OCI-LY7 (cell line): ENCODE measurements at regions not wholly inside any gene's neighbourhood (a gene's known extent, or its start where the extent isn't known, plus 50 kb on each side); places are given as distances from the start of the nearest gene placed in this dataset.

Experiments used
- BruUV-seq: library from RNA; stranded (reverse); fragments of 400-500 nt; replicated peaks from 2 replicates; lab custom pipeline; 2021; lab: Mats Ljungman, UMichigan
- CTCF ChIA-PET: fragments of 300-600 bp; sonication (Branson Sonifier 250); formaldehyde crosslinking; loops from one replicate; lab custom pipeline; 2022; ENCODE audit warnings: antibody characterized with exemption; ENCODE audit not compliant: unreplicated experiment; lab: Charles Lee
- POLR2A ChIA-PET: fragments of 300-600 bp; sonication (Branson Sonifier 250); formaldehyde crosslinking; loops from one replicate; lab custom pipeline; 2022; ENCODE audit warnings: antibody characterized with exemption; lab: Charles Lee
- DNase-seq: peaks from one replicate; pipeline ENCODE4 v3.0.0-alpha.2; 2015; ENCODE audit warnings: low spot score
- H2AFZ ChIP-seq: fragments of 200-600 bp; sonication (generic), shearing (Covaris generic); 2 replicates; pipeline ENCODE4 v1.6.1; 2014; ENCODE audit warnings: mild to moderate bottlenecking, antibody characterized with exemption, low read length, moderate library complexity
- H3K27ac ChIP-seq: fragments of 200-600 bp; sonication (generic); 2 replicates; pipeline ENCODE4 v1.5.1; 2014; ENCODE audit warnings: mixed run types, low read depth, mild to moderate bottlenecking, moderate library complexity, low read length, inconsistent platforms; ENCODE audit not compliant: poor library complexity, severe bottlenecking
- H3K36me3 ChIP-seq: fragments of 200-600 bp; sonication (generic); 2 replicates; pipeline ENCODE4 v1.6.1; 2014; ENCODE audit warnings: mild to moderate bottlenecking, antibody characterized with exemption, low read length, moderate library complexity, mixed read lengths; ENCODE audit not compliant: insufficient read depth
- H3K4me1 ChIP-seq: fragments of 200-600 bp; sonication (generic); 2 replicates; pipeline ENCODE4 v1.5.1; 2014; ENCODE audit warnings: mild to moderate bottlenecking, low read length; ENCODE audit not compliant: insufficient read depth, poor library complexity, severe bottlenecking
- H3K4me2 ChIP-seq: fragments of 200-600 bp; sonication (generic); 2 replicates; pipeline ENCODE4 v1.6.1; 2014; ENCODE audit warnings: mild to moderate bottlenecking, low read length
- H3K4me3 ChIP-seq: fragments of 200-600 bp; sonication (generic); 2 replicates; pipeline ENCODE4 v1.5.1; 2014; ENCODE audit warnings: mild to moderate bottlenecking, low read depth, low read length; ENCODE audit not compliant: poor library complexity, severe bottlenecking
- H3K79me2 ChIP-seq: fragments of 200-600 bp; sonication (generic); 2 replicates; pipeline ENCODE4 v1.6.1; 2016; ENCODE audit warnings: low read depth, mild to moderate bottlenecking, low read length, moderate library complexity, mixed read lengths; ENCODE audit not compliant: insufficient read depth
- H3K9me2 ChIP-seq: fragments of 200-600 bp; sonication (generic); 2 replicates; pipeline ENCODE4 v1.6.1; 2016; ENCODE audit warnings: mild to moderate bottlenecking, low read length, mixed read lengths; ENCODE audit not compliant: insufficient read depth
- H3K9me3 ChIP-seq: fragments of 200-600 bp; sonication (generic); 2 replicates; pipeline ENCODE4 v1.6.1; 2014; ENCODE audit warnings: mild to moderate bottlenecking, mixed run types, low read length, mixed read lengths
- H4K20me1 ChIP-seq: fragments of 200-600 bp; sonication (generic); 2 replicates; pipeline ENCODE4 v1.6.1; 2014; ENCODE audit warnings: mild to moderate bottlenecking, antibody characterized with exemption, low read length, moderate library complexity, mixed read lengths; ENCODE audit not compliant: insufficient read depth
- CTCF ChIP-seq: fragments of 200-600 bp; sonication (generic); conservative IDR thresholded peaks from 2 replicates; pipeline ENCODE4 v1.5.1; 2014; ENCODE audit warnings: mild to moderate bottlenecking, antibody characterized with exemption, low read length, moderate library complexity, mixed read lengths
- EZH2phosphoT487 ChIP-seq: fragments of 200-600 bp; sonication (generic); IDR thresholded peaks from 2 replicates; pipeline ENCODE4 v1.6.1; 2018; ENCODE audit warnings: low read depth, borderline replicate concordance, mild to moderate bottlenecking, mixed run types, antibody characterized with exemption, low read length, moderate library complexity, mixed read lengths
- intact Hi-C: fragments of 100-400 bp; cut with micrococcal nuclease; formaldehyde crosslinking; loops from one replicate; pipeline ENCODE4 v1.10.0; 2022; ENCODE audit not compliant: unreplicated experiment

- ChIA-PET CTCF (no interaction called here), POLR2A (no interaction called here)
- no TSS peak for BruUV-seq
- Histone ChIP-seq H3K4me1 (no peaks in the 10 kb centered on the region), H4K20me1 (no peaks in the 10 kb centered on the region), H3K9me3 (no peaks in the 10 kb centered on the region), H3K4me2 (no peak overlapping the region), H3K9me2 (no peaks in the 10 kb centered on the region), H3K27ac (no peak overlapping the region), H3K79me2 (no peaks in the 10 kb centered on the region), H3K4me3 (no peak overlapping the region), H2AFZ (no peak overlapping the region), H3K36me3 (no peaks in the 10 kb centered on the region)
- DNase-seq: no peak
- intact Hi-C loops: no loop called here
- TF ChIP-seq CTCF: no peak
- TF ChIP-seq EZH2phosphoT487: no peak
These were observed 551.0 kb downstream of the SNAPC1 start for GRCh38 chr14:62313212-62313611.

GRCh38 chr14:62314221-62314620 lies 552.0 kb downstream of the SNAPC1 start:
- Histone ChIP-seq H2AFZ (no peak overlapping the region), H3K9me3 (no peaks in the 10 kb centered on the region), H3K4me1 (no peaks in the 10 kb centered on the region), H3K4me2 (no peak overlapping the region), H3K79me2 (no peaks in the 10 kb centered on the region), H4K20me1 (no peaks in the 10 kb centered on the region), H3K4me3 (no peak overlapping the region), H3K36me3 (no peaks in the 10 kb centered on the region), H3K27ac (no peak overlapping the region), H3K9me2 (no peaks in the 10 kb centered on the region)
- POLR2A ChIA-PET: interaction anchor here (0.6 kb wide), 1 partner anchor 20 kb away, joined by 4 read pairs; no protein-coding TSS in a partner anchor
- BruUV-seq: no TSS peak
- intact Hi-C loops: no loop called here
- CTCF ChIA-PET: no interaction called here
- no peak for DNase-seq
- TF ChIP-seq CTCF: no peak

GRCh38 chr14:62314871-62315270 lies 552.7 kb downstream of the SNAPC1 start:
- BruUV-seq: no TSS peak
- intact Hi-C loops: no loop called here
- TF ChIP-seq CTCF: no peak
- TF ChIP-seq EZH2phosphoT487: no peak

More at GRCh38 chr14:62314871-62315270, 552.7 kb downstream of the SNAPC1 start:
- Histone ChIP-seq H3K36me3 (no peaks in the 10 kb centered on the region), H3K9me2 (no peaks in the 10 kb centered on the region), H3K79me2 (no peaks in the 10 kb centered on the region), H2AFZ (no peak overlapping the region), H4K20me1 (no peaks in the 10 kb centered on the region), H3K9me3 (no peaks in the 10 kb centered on the region), H3K4me1 (no peaks in the 10 kb centered on the region), H3K27ac (no peak overlapping the region), H3K4me2 (no peak overlapping the region), H3K4me3 (no peak overlapping the region)
- no peak for DNase-seq
- POLR2A ChIA-PET: interaction anchor here (0.6 kb wide), 1 partner anchor 19 kb away, joined by 4 read pairs; no protein-coding TSS in a partner anchor
- CTCF ChIA-PET: no interaction called here
